ENCODE measurements at regions not wholly inside any gene's neighbourhood (a gene's known extent, or its start where the extent isn't known, plus 50 kb on each side); places are given as distances from the start of the nearest gene placed in this dataset.

- in situ Hi-C loops (cut with HindIII; ENCODE audit: extremely low pct_ligation_motif_present, low pct_unique_long_range_greater_than_20kb): no loop called here
- BruUV-seq (replicated peaks): no TSS peak
- H3K79me2 ChIP-seq (ENCODE audit: insufficient read depth, low read length): no peaks in the 10 kb centered on the region
- peaks cover 0 to 9% of the 10 kb centered on the region in 2 experiments; a peak in 1 of 5 replicates for H3K27me3 ChIP-seq (ENCODE audit: control insufficient read depth in 1 of 2, insufficient read depth in 2 of 2, low read length in 2 of 2)
- H3K4me3 ChIP-seq (replicated peaks in 1 of 3; ENCODE audit: insufficient read depth in 1 of 3, low read depth in 2 of 3, low read length in 3 of 3): no peak overlapping the region
- H3K36me3 ChIP-seq (replicated peaks in 1 of 2; ENCODE audit: control insufficient read depth in 1 of 2, insufficient read depth in 2 of 2, low read length in 2 of 2): no peaks in the 10 kb centered on the region
- FAIRE-seq: no peak
- no peaks in the 10 kb centered on the region for H4K20me1 ChIP-seq (ENCODE audit: insufficient read depth, low read length)
- no peaks in the 10 kb centered on the region for H3K4me1 ChIP-seq (ENCODE audit: insufficient read depth, low read length)
- H3K9me3 ChIP-seq (ENCODE audit: low read length): no peaks in the 10 kb centered on the region
- ChIA-PET CTCF (ENCODE audit: low intra/inter-chr PET ratio, low total read pairs) (no interaction called here), POLR2A (no interaction called here)
- whole genome bisulfite sequencing (ENCODE audit: low lambda C conversion rate): 6% methylated on average over 5 of the region's 5 CpGs
- H2AFZ ChIP-seq (ENCODE audit: low read length): no peak overlapping the region
- H3K9ac ChIP-seq (ENCODE audit: insufficient read depth, low read depth, low read length): no peak overlapping the region
- H3K27ac ChIP-seq (ENCODE audit: extremely low read length, insufficient read depth, low read length): no peak overlapping the region
- TF ChIP-seq ZNF460 (CRISPR knock-in tag; IDR thresholded peaks at IDR 0.05; ENCODE audit: borderline replicate concordance) (no peak), SMAD9 (CRISPR knock-in tag; IDR thresholded peaks at IDR 0.05) (no peak), RXRA (CRISPR knock-in tag; IDR thresholded peaks at IDR 0.05) (no peak), ATRX (CRISPR knock-in tag; IDR thresholded peaks at IDR 0.05; ENCODE audit: borderline replicate concordance) (no peak), KLF15 (CRISPR knock-in tag; IDR thresholded peaks at IDR 0.05; ENCODE audit: borderline replicate concordance) (no peak), FUBP1 (CRISPR knock-in tag; IDR thresholded peaks at IDR 0.05; ENCODE audit: borderline replicate concordance) (no peak), DRAP1 (CRISPR knock-in tag; IDR thresholded peaks at IDR 0.05) (no peak), HNRNPLL (IDR thresholded peaks at IDR 0.05; ENCODE audit: low read depth, low read length, poor library complexity, severe bottlenecking) (no peak), ZSCAN21 (CRISPR knock-in tag; IDR thresholded peaks at IDR 0.05; ENCODE audit: borderline replicate concordance) (no peak)
- DNase-seq (ENCODE audit: low spot score): no peak
- intact Hi-C loops (cut with micrococcal nuclease; ENCODE audit: unreplicated experiment): no loop called here
- no peak for ATAC-seq
- no peak overlapping the region for H3K4me2 ChIP-seq (ENCODE audit: low read depth, low read length)
Measured at GRCh38 chr1:113233441-113233840, 156.9 kb upstream of the MAGI3 start.
